Neural progenitor cell (in vitro differentiated cells): ENCODE measurements at regions not wholly inside any gene's neighbourhood (a gene's known extent, or its start where the extent isn't known, plus 50 kb on each side); places are given as distances from the start of the nearest gene placed in this dataset.

Source experiments
- CTCF ChIP-seq: fragments of 200-600 bp; sonication (generic); IDR thresholded peaks from 2 replicates; pipeline ENCODE4 v1.5.1; 2017; ENCODE audit warnings: antibody characterized with exemption, mild to moderate bottlenecking
- EZH2 ChIP-seq: fragments of 200-600 bp; sonication (generic); IDR thresholded peaks from 2 replicates; pipeline ENCODE4 v1.6.1; 2017; ENCODE audit warnings: antibody characterized with exemption, mild to moderate bottlenecking, moderate library complexity
- EZH2phosphoT487 ChIP-seq: fragments of 200-600 bp; sonication (generic); IDR thresholded peaks from 2 replicates; pipeline ENCODE4 v1.6.1; 2017; ENCODE audit warnings: antibody characterized with exemption

GRCh38 chr22:27099946-27100722 is 442.7 kb downstream of the MIAT start:
- TF ChIP-seq CTCF = no peak
- no peak for TF ChIP-seq EZH2phosphoT487
- TF ChIP-seq EZH2 = no peak
